ENCODE measurements at regions not wholly inside any gene's neighbourhood (a gene's known extent, or its start where the extent isn't known, plus 50 kb on each side); places are given as distances from the start of the nearest gene placed in this dataset.

DNA sequence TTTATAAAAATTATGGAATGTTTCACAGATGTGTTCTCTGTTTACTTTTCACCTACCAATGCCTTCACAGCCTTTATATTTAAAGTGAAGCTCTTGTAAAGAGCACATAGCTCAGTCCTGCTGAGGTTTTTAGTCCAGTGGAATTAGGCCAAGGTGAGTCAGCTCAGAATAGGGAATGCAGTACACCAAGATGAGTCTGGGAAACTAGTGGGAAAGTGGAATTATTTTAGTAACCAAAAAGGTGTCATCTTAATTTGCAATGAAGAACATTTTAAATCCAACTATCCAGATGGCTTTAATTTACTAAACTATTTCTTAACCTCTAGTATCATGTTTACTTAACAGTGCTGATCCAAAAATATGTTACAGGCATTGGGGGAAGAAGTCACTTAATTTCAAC, 236.3 kb upstream of the CTBP2 start:
- TF ChIP-seq, protein P1, sequence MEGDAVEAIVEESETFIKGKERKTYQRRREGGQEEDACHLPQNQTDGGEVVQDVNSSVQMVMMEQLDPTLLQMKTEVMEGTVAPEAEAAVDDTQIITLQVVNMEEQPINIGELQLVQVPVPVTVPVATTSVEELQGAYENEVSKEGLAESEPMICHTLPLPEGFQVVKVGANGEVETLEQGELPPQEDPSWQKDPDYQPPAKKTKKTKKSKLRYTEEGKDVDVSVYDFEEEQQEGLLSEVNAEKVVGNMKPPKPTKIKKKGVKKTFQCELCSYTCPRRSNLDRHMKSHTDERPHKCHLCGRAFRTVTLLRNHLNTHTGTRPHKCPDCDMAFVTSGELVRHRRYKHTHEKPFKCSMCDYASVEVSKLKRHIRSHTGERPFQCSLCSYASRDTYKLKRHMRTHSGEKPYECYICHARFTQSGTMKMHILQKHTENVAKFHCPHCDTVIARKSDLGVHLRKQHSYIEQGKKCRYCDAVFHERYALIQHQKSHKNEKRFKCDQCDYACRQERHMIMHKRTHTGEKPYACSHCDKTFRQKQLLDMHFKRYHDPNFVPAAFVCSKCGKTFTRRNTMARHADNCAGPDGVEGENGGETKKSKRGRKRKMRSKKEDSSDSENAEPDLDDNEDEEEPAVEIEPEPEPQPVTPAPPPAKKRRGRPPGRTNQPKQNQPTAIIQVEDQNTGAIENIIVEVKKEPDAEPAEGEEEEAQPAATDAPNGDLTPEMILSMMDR (IDR thresholded peaks at IDR 0.05), result no peak
- no peak for TF ChIP-seq EZH2 (IDR thresholded peaks at IDR 0.05; ENCODE audit: borderline replicate concordance, insufficient read depth, low read depth, low read length, poor library complexity, severe bottlenecking)

Data from B cell (primary cell).